H1 (cell line): ENCODE measurements at regions not wholly inside any gene's neighbourhood (a gene's known extent, or its start where the extent isn't known, plus 50 kb on each side); places are given as distances from the start of the nearest gene placed in this dataset.

Source experiments
- CHD2 ChIP-seq: IDR thresholded peaks from 2 replicates; pipeline ENCODE4 v1.6.1; 2012; ENCODE audit warnings: low read length, improper control_type of control experiment
- EP300 ChIP-seq, 2 experiments: IDR thresholded peaks; 1 replicate in 1 of 2; 2 replicates in 1 of 2; pipeline ENCODE4 v1.6.1; 2011 to 2012; ENCODE audit warnings: low read depth in 2 of 2, low read length in 2 of 2, mild to moderate bottlenecking in 2 of 2, borderline replicate concordance in 1 of 2, inconsistent platforms in 1 of 2, moderate library complexity in 1 of 2
- SIRT6 ChIP-seq: IDR thresholded peaks from one replicate; pipeline ENCODE4 v1.7.1; 2012; ENCODE audit warnings: low read length, inconsistent platforms
- SP4 ChIP-seq: IDR thresholded peaks from 2 replicates; pipeline ENCODE4 v1.6.1; 2012; ENCODE audit warnings: low read length, inconsistent platforms
- TCF12 ChIP-seq: IDR thresholded peaks from 2 replicates; pipeline ENCODE4 v1.6.1; 2011; ENCODE audit warnings: low read depth, mild to moderate bottlenecking, low read length
- TEAD4 ChIP-seq: IDR thresholded peaks from 2 replicates; pipeline ENCODE4 v1.6.1; 2012; ENCODE audit warnings: low read depth, low read length, inconsistent platforms, mixed read lengths
- TF ChIP-seq, protein P1 (sequence below): IDR thresholded peaks from 2 replicates; pipeline ENCODE4 v1.6.1; 2012; ENCODE audit warnings: inconsistent platforms
- TF ChIP-seq, protein P2 (sequence below): IDR thresholded peaks from 2 replicates; pipeline ENCODE4 v1.6.1; 2011; ENCODE audit warnings: low read depth, mild to moderate bottlenecking, low read length; ENCODE audit not compliant: insufficient read depth

DNA sequence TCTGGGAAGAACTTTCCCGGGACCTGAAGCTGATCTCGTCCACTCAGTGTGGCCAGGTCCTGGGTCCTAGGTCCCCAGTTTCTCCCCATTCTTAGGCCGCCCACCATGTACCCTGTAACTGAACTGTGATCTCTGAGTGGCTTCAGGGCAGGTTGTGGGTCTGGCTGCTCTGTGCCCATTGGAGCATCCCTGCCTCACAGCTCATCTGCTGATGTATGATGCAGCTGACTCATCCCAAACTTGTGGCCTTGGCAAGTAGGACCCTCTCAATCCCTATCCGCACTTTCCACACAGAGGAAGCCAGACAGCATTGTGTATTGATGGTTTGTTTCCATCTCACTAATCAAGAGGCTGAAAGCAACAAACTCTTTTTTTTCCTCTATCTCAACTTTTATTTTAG lies 69.1 kb upstream of the XCR1 start (continued):
- TF ChIP-seq EP300 (IDR thresholded peaks at IDR 0.05; ENCODE audit: borderline replicate concordance in 1 of 2, low read depth in 2 of 2, low read length in 2 of 2) (no peak), TCF12 (no peak), SIRT6 (no peak), SP4 (no peak), TEAD4 (no peak), CHD2 (no peak)
- TF ChIP-seq, protein P1, sequence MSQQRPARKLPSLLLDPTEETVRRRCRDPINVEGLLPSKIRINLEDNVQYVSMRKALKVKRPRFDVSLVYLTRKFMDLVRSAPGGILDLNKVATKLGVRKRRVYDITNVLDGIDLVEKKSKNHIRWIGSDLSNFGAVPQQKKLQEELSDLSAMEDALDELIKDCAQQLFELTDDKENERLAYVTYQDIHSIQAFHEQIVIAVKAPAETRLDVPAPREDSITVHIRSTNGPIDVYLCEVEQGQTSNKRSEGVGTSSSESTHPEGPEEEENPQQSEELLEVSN: no peak
- TF ChIP-seq, protein P2, sequence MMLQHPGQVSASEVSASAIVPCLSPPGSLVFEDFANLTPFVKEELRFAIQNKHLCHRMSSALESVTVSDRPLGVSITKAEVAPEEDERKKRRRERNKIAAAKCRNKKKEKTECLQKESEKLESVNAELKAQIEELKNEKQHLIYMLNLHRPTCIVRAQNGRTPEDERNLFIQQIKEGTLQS: no peak
